Gastroesophageal sphincter (tissue), 4 donors: ENCODE measurements at regions not wholly inside any gene's neighbourhood (a gene's known extent, or its start where the extent isn't known, plus 50 kb on each side); places are given as distances from the start of the nearest gene placed in this dataset.

Experiments
- ATAC-seq: fragments of 150-250 bp; one replicate; pipeline ENCODE4 v1.9.1; 2016; ENCODE audit warnings: mild to moderate bottlenecking, moderate library complexity
- H3K27ac ChIP-seq, 4 donors: fragments of 200-600 bp; sonication (generic) in 3 of 4; 1 replicate in 3 of 4; 2 replicates in 1 of 4; pipeline ENCODE4 v1.5.1; 2016 to 2019
- H3K27me3 ChIP-seq: fragments of 200-600 bp; sonication (generic); one replicate; pipeline ENCODE4 v1.5.1; 2019
- H3K36me3 ChIP-seq, 2 donors: fragments of 200-600 bp; sonication (generic); one replicate each; pipeline ENCODE4 v1.5.1; 2019; ENCODE audit warnings: control low read depth in 1 of 2
- H3K4me1 ChIP-seq, 3 donors: fragments of 200-600 bp; sonication (generic); 1 replicate in 2 of 3; 2 replicates in 1 of 3; pipeline ENCODE4 v1.5.1; 2016 to 2019; ENCODE audit warnings: control low read depth in 2 of 3
- H3K4me3 ChIP-seq, 2 donors: fragments of 200-600 bp; sonication (generic); one replicate each; pipeline ENCODE4 v1.5.1; 2019; ENCODE audit warnings: mild to moderate bottlenecking in 1 of 2, moderate library complexity in 1 of 2
- H3K9me3 ChIP-seq, 3 donors: fragments of 200-600 bp; sonication (generic); one replicate each; pipeline ENCODE4 v1.5.1; 2017 to 2019; ENCODE audit warnings: control low read depth in 2 of 3
- EP300 ChIP-seq: sonication (generic); formaldehyde crosslinking; IDR thresholded peaks from one replicate; pipeline ENCODE4 v1.6.1; 2017; ENCODE audit warnings: antibody characterized with exemption, mild to moderate bottlenecking
- POLR2A ChIP-seq, 2 donors: fragments of 450-650 bp; IDR thresholded peaks; one replicate each; pipeline ENCODE4 v1.6.1; 2017; ENCODE audit warnings: antibody characterized with exemption in 2 of 2, mild to moderate bottlenecking in 2 of 2, moderate library complexity in 1 of 2
- POLR2AphosphoS5 ChIP-seq: sonication (generic); formaldehyde crosslinking; IDR thresholded peaks from one replicate; pipeline ENCODE4 v1.6.1; 2017; ENCODE audit warnings: antibody characterized with exemption
- WGBS, 2 donors: methylation state at CpG; one replicate each; pipeline ENCODE4 v1.1.5; 2018; ENCODE audit warnings: low coverage in 1 of 2; 5-methylcytosine and 5-hydroxymethylcytosine counted together
- TF ChIP-seq, protein P1 (sequence below), 4 experiments: fragments of 200-600 bp in 2 of 4; fragments of 450-650 bp in 2 of 4; sonication (generic) in 1 of 4; IDR thresholded peaks; one replicate each; pipeline ENCODE4 v1.5.1; 2017 to 2019; ENCODE audit warnings: antibody characterized with exemption in 4 of 4, mild to moderate bottlenecking in 2 of 4, moderate library complexity in 2 of 4

DNA sequence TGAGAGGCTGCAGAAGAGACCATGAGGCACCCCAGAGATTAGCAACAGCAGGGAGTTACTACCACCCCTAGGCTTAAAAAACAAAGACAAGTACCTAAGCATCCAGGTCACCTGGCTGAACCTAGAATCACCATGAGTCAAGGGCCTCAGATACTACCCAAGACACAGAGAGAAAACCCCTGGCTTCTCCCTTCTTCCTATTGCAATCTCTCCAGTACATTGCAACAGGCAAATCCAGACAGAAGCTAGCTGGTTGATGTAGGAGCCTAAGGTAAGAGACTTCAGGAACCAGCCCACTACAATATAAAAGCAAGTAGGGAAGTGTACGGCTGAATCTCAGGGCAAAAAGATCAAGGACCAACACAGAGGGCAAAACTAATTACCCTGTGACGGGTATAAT, 367.2 kb downstream of the PLPP3 start:
- H3K27me3 ChIP-seq = no peaks in the 10 kb centered on the region
- ATAC-seq = peak; percentile 55
- H3K36me3 ChIP-seq = no peaks in the 10 kb centered on the region
- H3K4me3 ChIP-seq = no peak overlapping the region
- TF ChIP-seq EP300 (no peak), POLR2A (IDR thresholded peaks at IDR 0.05) (no peak), POLR2AphosphoS5 (no peak)
- TF ChIP-seq, protein P1, sequence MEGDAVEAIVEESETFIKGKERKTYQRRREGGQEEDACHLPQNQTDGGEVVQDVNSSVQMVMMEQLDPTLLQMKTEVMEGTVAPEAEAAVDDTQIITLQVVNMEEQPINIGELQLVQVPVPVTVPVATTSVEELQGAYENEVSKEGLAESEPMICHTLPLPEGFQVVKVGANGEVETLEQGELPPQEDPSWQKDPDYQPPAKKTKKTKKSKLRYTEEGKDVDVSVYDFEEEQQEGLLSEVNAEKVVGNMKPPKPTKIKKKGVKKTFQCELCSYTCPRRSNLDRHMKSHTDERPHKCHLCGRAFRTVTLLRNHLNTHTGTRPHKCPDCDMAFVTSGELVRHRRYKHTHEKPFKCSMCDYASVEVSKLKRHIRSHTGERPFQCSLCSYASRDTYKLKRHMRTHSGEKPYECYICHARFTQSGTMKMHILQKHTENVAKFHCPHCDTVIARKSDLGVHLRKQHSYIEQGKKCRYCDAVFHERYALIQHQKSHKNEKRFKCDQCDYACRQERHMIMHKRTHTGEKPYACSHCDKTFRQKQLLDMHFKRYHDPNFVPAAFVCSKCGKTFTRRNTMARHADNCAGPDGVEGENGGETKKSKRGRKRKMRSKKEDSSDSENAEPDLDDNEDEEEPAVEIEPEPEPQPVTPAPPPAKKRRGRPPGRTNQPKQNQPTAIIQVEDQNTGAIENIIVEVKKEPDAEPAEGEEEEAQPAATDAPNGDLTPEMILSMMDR (IDR thresholded peaks at IDR 0.05) = no peak
- peaks cover 0 to 9% (median 0%) of the 10 kb centered on the region in 3 donors for H3K4me1 ChIP-seq
- H3K27ac ChIP-seq = no peak overlapping the region
- WGBS, 2 donors = 94 to 100% methylated on average over 2 of the region's 2 CpGs
- peaks cover 0 to 11% (median 0%) of the 10 kb centered on the region in 3 donors for H3K9me3 ChIP-seq

DNA sequence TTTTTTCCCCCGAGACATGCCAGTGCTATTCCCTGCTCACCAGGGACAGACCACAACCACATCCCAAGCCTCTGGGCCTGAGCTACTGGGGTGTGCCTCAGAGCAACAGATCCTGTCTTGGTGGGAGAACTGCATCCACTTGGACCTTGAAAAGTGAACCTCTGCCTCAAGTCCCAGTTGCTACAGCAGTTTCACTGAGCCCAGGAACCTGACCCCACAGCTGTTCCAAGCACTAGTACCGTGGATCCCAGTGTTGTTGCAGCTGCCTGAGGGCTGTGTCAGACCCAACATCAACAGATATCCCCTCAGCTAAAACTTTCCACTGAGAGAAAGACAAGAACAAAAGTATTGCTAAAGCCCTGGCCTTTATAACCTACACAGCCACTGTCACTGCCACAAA, 373.0 kb downstream of the PLPP3 start:
- Histone ChIP-seq H3K4me3 (no peak overlapping the region), H3K27me3 (no peaks in the 10 kb centered on the region), H3K27ac (no peak overlapping the region), H3K36me3 (no peaks in the 10 kb centered on the region), H3K9me3 (peaks cover 0 to 25% (median 0%) of the 10 kb centered on the region in 3 donors), H3K4me1 (no peaks in the 10 kb centered on the region)
- no CpG with 5 or more reads among the region's 2 CpGs for WGBS, 2 donors
- TF ChIP-seq, protein P1 (IDR thresholded peaks at IDR 0.05) = no peak
- ATAC-seq = no peak

DNA sequence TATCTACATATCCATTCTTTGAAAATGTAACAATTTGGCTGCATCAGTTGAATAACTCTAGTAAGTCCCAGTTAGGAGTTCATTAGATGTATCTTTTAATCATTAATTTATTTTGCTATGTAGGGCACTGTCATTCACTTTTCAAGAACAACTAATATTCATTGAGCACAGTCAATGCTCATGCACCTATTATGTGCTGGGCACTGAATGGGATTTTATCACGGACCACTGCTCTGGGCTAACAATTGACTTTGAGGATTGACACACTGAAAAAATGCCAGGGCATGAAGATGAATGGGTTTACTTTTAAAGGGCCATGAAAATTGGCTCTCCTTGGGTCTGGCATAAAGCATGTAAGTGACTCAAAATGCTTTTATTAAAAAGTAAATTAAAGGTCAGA, 375.2 kb downstream of the PLPP3 start:
- ATAC-seq = no peak

DNA sequence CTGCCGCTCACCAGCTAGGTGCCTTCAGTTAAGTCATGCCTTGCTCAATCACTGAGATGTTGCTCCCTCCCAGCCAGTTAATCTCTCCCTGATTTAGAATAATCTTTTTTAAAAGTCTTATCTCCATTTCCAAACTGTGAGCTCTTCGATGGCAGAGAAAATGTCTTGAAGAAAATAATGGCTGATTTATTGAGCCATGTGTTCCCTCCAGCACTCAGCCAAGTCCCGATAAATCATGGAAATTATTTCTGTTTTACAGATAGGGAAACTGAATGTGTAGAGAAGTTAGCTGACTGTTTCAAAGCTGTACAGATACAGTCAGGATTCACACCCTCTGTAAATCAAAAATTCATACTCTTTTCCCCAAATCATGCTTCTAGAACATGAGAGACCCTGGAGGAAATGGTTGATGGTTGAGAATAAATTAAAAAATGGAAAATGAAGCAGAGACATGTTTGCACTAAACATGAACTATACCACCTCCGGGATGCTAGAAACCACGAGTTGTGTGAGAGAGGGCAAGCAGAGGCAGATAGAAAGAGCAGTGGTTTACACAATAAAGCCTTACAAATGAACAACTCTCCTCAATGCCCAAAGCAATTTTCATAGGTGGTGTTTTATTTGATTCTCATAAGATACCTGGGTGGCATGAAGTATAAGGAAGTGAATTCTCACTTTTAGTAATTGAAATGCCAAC, 376.4 kb downstream of the PLPP3 start:
- Histone ChIP-seq H3K27me3 (no peaks in the 10 kb centered on the region), H3K27ac (no peak overlapping the region), H3K4me1 (peaks cover 0 to 8% (median 0%) of the 10 kb centered on the region in 3 donors), H3K9me3 (peaks cover 0 to 21% (median 0%) of the 10 kb centered on the region in 3 donors), H3K4me3 (no peak overlapping the region), H3K36me3 (no peaks in the 10 kb centered on the region)
- TF ChIP-seq POLR2AphosphoS5 (peak; percentile 11), POLR2A (IDR thresholded peaks at IDR 0.05) (no peak)
- TF ChIP-seq, protein P1 (IDR thresholded peaks at IDR 0.05) = no peak
- ATAC-seq = no peak
- WGBS, 2 donors = 35 to 95% methylated on average over 3 to 5 of the region's 5 CpGs

More for the DNA sequence above, 375.2 kb downstream of the PLPP3 start:
- Histone ChIP-seq H3K9me3 (peaks cover 0 to 25% (median 0%) of the 10 kb centered on the region in 3 donors), H3K27me3 (no peaks in the 10 kb centered on the region), H3K36me3 (no peaks in the 10 kb centered on the region), H3K27ac (no peak overlapping the region), H3K4me3 (no peak overlapping the region), H3K4me1 (peaks cover 0 to 8% (median 0%) of the 10 kb centered on the region in 3 donors)
- TF ChIP-seq POLR2A (IDR thresholded peaks at IDR 0.05) = no peak
- no peak for TF ChIP-seq EP300
- TF ChIP-seq POLR2AphosphoS5 = no peak
- TF ChIP-seq, protein P1 (IDR thresholded peaks at IDR 0.05) = no peak
- 91 to 94% methylated on average over 1 of the region's 1 CpG for WGBS, 2 donors

DNA sequence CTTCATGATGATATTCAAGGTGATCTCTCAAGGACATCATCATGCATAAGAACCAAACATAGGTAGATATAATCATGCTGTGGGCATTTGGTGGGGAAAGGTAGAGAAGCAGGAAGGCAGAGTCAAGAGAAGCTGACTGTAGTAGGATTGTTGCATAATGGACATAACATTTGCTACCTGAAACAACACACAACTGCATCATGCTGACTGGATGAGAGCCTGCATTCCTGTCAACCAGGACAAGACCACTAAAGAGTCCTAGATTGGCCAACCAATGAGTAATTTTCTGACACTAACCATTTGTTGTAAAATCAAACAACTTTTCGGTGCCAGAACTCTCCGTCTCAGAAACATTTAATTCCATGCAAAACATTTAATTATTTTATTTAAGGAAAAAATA, 377.2 kb downstream of the PLPP3 start:
- Histone ChIP-seq H3K4me3 (no peak overlapping the region), H3K36me3 (no peaks in the 10 kb centered on the region), H3K27ac (no peak overlapping the region), H3K4me1 (peaks cover 0 to 8% (median 0%) of the 10 kb centered on the region in 3 donors), H3K27me3 (no peaks in the 10 kb centered on the region), H3K9me3 (peaks cover 0 to 14% (median 0%) of the 10 kb centered on the region in 3 donors)
- TF ChIP-seq POLR2AphosphoS5 (no peak), POLR2A (IDR thresholded peaks at IDR 0.05) (no peak), EP300 (no peak)
- TF ChIP-seq, protein P1 (IDR thresholded peaks at IDR 0.05) = no peak
- no peak for ATAC-seq
- WGBS, 2 donors = 68 to 83% methylated on average over 2 of the region's 2 CpGs
